Inferior parietal cortex (tissue), 1 donor: ENCODE measurements at regions not wholly inside any gene's neighbourhood (a gene's known extent, or its start where the extent isn't known, plus 50 kb on each side); places are given as distances from the start of the nearest gene placed in this dataset.

ENCODE experiments used
- DNase-seq: peaks from one replicate; pipeline ENCODE4 v3.0.0-alpha.2; 2016; ENCODE audit errors: extremely low spot score

- DNase-seq, result no peak
Observed at GRCh38 chr6:44559486-44560270, 172.2 kb downstream of the CDC5L start.

DNA sequence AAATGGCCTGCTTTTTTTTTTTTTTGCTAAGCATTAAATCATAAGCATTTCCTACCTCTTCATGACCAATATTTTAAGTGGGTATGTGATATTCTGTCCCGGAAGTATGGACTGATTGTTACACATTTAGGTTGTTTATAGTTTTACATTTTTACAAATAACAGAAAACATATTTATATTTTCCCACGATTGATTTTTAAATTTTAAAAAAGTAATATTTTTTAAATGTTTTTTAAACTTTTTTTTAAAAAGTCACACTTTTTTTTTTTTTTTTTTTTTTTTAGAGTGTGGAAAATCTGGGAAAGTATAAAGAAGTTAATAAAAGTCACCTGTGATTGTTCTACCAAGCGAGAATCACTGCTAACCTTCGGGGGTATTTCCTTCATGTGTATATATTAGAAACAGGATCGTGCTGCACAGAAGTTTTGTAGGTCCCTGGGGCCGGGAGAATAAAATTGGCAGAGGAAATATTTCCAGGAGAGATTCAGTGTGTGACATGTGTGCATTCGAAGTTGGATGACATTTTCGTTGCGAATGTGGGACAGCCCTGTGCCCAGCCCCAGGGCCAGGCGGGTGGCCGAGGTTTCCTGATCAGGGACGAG, 173.1 kb downstream of the CDC5L start:
- no peak for DNase-seq

DNA sequence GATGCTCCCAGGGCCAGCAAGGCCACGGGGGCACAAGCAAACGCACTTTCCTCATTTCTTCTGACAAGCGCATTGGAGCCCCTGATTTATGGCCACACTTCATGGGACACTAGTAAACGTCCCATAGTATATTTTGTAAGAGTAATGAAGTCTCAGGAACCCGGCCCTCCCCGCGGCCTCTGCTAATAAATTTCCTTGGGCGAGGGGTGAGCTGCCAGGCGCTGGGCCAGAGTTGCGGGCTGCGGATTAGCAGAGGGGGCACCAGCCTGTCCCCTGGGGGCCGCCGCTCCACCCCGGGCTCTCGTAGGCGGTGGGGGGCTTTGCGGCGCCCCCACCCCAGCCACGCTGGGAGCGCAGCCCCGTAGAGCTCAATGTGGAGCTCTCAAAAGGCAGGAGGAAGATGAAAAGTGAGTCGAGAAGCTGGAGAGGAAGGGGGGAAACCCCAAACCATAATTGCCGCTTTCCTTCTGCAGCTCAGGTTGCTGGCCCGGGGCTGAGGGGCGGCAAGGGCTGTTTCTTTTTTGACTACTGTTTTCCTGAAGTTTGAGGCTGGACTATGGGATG, 173.6 kb downstream of the CDC5L start:
- DNase-seq, result no peak

GRCh38 chr6:44561832-44562665, 174.5 kb downstream of the CDC5L start:
- DNase-seq, result no peak

DNA sequence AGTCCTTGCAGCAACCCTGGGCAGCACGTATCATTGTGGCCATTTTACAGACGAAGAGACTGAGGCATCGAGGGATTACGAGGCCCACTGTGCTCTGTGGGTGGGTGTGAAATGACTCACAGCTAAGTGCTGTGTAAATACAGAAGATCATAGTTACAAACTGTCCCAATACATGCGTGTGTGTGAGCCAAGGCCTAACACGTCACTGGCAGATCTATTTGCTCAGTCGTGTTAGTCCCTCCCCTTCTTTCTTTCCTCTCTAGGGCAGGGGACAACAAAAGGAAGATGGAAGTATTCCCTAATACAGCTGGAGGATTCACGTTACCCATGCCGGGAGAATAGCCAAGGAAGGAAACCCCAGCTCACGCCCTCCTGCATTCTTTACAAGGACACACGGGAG, 175.9 kb downstream of the CDC5L start:
- DNase-seq, result no peak

- DNase-seq, result no peak
Observed at GRCh38 chr6:44564906-44565524, 177.5 kb downstream of the CDC5L start.

- no peak for DNase-seq
Observed at GRCh38 chr6:44567406-44567805, 179.9 kb downstream of the CDC5L start.

GRCh38 chr6:44569131-44569530, 181.6 kb downstream of the CDC5L start:
- DNase-seq, result no peak

GRCh38 chr6:44569931-44570385, 182.5 kb downstream of the CDC5L start:
- no peak for DNase-seq

DNA sequence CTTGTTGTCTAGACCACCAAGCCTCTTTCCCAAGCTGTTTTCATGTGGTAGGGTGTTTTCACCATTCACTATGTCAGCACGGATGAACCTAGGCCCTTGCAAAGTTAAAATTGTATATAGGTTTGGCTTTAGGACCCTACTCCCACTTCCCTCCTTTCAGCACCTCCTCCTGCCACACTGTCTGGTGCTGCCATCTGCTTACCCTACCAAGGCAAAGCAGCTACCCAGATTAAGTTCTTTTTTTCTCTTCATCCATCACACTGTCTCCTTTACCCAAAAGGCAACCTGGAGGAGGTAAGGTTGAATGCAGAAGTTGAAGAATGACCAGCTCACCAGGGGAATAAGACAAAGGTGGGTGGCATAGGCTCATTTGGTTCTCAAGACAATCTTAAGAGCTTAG, 184.0 kb downstream of the CDC5L start:
- DNase-seq, result no peak

GRCh38 chr6:44572346-44572745, 184.8 kb downstream of the CDC5L start:
- DNase-seq, result no peak

DNA sequence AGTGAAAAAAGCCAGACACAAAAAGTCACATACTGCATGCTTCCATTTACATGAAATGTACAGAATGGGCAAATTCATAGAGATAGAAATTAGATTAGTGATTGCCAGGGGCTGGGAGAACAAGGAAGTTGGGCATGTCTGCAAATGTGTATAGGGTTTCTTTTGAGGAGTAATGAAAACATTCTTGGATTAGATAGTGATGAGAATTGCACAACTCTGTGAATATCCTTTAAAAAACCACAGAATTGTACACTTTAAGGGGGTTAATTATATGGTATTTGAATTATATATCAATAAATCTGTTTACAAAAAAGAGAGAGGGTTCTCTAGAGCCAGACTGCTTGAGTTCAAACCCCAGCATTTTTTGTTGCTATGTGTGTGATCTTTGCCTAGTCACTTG, 188.1 kb downstream of the CDC5L start:
- no peak for DNase-seq

DNA sequence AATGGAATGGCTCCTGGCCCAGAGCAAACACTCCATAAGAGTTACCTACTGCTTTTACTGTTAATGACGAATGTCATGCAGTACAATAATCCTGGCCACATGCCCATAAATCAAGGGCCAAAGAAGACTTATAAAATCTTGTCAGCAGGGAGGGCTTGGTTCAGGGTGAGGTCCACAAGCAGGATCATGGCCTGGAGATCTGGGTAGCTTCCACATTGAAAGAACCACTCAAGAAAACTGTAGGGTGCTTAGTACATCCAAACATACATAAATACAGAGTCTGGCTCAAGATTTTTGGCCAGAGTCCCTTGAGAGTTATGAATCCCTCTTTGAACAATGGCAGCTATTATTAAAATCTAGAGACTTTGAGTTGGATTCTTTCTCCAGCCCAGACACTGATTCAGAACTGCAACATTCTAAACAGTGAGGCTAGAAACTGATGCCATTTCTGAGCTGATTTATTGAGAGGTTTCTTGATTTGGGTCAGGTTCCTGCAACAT, 188.7 kb downstream of the CDC5L start:
- DNase-seq, result no peak

GRCh38 chr6:44580901-44581300, 193.4 kb downstream of the CDC5L start:
- no peak for DNase-seq

- DNase-seq, result no peak
Observed at GRCh38 chr6:44582930-44583329, 195.4 kb downstream of the CDC5L start.

DNA sequence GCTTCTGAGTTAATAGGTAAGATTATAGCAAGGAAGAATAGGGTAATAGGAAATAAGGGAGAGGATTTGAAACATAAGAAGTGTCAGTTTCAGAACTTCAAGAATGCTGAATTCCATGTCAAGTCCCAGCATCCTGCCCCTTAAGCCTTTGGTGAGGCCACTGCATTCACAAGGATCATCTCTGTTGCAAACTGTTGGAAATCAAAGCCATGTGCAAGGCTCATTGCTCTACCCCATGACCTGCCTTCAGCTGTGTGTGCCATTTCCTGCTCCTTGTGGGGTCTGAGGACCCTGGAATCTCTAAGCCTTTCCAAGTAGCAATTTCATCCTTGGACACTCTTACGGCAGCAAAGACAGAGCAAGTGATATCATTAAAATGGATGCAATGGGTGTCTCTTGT, 203.0 kb downstream of the CDC5L start:
- DNase-seq, result no peak

DNA sequence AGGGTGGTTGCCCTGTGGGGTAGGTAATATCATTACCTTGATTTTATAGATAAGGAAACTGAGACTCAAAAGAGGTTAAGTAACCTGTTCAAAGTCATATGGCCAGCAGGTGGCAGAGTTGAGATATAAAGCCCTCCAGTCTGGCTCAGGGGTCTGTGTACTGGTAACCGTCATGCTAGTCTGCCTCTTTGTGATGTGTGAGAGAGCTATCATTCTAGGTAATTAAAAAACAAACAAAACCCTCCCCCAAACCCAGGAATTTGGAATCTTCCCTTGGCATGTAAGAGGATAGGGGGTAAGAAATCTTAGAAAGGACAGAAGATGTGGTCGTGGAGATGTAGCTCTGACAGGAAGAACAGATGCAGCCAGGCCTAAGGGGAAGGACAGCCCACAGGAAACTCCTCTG, 206.0 kb downstream of the CDC5L start:
- DNase-seq, result peak; percentile 14

DNA sequence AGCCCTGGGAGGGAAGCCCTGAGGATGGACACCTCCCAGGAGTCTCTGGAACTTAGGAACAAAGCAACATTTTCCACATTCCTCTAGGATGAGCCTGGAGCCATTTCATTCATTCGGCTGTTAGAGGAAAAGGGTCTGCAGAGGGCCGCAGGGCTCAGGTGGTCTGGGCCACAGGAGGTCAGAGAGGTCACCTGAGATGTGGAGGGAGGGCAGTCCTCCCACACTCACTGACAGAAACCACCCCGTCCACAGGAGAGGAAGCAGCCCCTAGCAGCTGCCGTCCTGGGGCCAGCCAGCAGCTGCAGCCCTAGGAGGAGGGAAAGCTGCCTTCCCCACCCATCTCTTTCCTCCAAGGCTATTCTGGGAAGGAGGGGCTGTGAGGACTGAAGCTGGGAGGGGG, 207.0 kb downstream of the CDC5L start:
- no peak for DNase-seq

DNA sequence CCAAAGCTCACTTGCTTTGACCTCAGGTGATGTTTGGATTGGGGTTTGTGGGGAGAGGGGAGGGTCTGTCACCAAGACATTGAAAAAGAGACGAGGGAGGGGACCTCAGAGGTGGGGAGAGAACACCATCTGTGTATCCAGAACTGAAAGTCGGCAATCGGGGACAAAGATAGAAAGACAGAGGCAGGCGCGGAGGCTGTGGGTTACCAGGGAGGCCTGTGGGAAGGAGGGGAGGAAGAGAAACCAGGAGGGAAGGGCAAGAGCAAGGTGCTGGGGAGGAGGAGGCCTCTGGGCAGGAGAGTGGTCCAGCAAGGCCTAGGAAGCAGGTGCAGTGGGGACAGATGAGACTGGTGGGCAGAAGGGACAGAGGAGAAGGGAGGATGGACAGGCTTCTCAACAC, 211.2 kb downstream of the CDC5L start:
- DNase-seq, result no peak

DNA sequence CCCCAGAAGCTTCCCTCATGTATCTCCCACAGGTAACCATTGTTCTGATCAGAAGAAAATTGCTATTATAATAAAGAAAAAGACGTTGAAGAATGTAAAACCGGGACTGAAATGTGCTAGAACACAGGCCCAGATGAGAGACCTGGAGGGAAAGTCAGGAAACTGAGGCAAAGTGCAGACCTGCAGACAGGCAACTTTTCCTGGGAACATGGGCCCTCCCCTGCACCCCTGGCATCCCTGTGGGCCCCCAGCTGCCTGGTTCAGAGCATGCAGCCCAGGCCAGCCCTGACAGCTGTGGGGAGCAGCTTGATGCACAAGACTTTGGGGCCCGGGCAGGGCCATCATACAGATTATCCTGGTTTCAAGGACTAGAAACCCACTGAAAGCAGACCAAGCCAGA, 212.2 kb downstream of the CDC5L start:
- no peak for DNase-seq

GRCh38 chr6:44603044-44603686, 215.7 kb downstream of the CDC5L start:
- no peak for DNase-seq
